Right lobe of liver (tissue), 4 donors: ENCODE measurements at regions not wholly inside any gene's neighbourhood (a gene's known extent, or its start where the extent isn't known, plus 50 kb on each side); places are given as distances from the start of the nearest gene placed in this dataset.

Source experiments
- POLR2A ChIP-seq: fragments of 450-650 bp; IDR thresholded peaks from one replicate; pipeline ENCODE4 v1.6.1; 2017; ENCODE audit warnings: antibody characterized with exemption, mild to moderate bottlenecking
- TF ChIP-seq, protein P1 (sequence below), 4 donors: fragments of 200-600 bp in 3 of 4; fragments of 450-650 bp in 1 of 4; IDR thresholded peaks; one replicate each; pipeline versions ENCODE4 v1.5.1 to v1.8.0; 2016 to 2022; ENCODE audit warnings: antibody characterized with exemption in 4 of 4, mild to moderate bottlenecking in 2 of 4
- donor health status: DM: no; HTN: no; CAD: no.
- donor health status: DM: no; HTN: no; CAD: no.
- donor health status: DM: no; HTN: yes; CAD: no.

- TF ChIP-seq POLR2A: no peak
- TF ChIP-seq, protein P1, sequence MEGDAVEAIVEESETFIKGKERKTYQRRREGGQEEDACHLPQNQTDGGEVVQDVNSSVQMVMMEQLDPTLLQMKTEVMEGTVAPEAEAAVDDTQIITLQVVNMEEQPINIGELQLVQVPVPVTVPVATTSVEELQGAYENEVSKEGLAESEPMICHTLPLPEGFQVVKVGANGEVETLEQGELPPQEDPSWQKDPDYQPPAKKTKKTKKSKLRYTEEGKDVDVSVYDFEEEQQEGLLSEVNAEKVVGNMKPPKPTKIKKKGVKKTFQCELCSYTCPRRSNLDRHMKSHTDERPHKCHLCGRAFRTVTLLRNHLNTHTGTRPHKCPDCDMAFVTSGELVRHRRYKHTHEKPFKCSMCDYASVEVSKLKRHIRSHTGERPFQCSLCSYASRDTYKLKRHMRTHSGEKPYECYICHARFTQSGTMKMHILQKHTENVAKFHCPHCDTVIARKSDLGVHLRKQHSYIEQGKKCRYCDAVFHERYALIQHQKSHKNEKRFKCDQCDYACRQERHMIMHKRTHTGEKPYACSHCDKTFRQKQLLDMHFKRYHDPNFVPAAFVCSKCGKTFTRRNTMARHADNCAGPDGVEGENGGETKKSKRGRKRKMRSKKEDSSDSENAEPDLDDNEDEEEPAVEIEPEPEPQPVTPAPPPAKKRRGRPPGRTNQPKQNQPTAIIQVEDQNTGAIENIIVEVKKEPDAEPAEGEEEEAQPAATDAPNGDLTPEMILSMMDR (IDR thresholded peaks at IDR 0.05): no peak
Measured at GRCh38 chr3:29026959-29027358, 253.9 kb upstream of the RBMS3 start.
